Left lobe of liver (tissue), 2 donors: ENCODE measurements at regions not wholly inside any gene's neighbourhood (a gene's known extent, or its start where the extent isn't known, plus 50 kb on each side); places are given as distances from the start of the nearest gene placed in this dataset.

Experiments
- ATAC-seq: fragments of 200-7000 bp; cut with Tn5 transposase; one replicate; pipeline ENCODE4 v1.9.1; 2020; ENCODE audit warnings: mild to moderate bottlenecking, moderate library complexity
- DNase-seq: peaks from one replicate; pipeline ENCODE4 v3.0.0-alpha.2; 2020; ENCODE audit warnings: low spot score
- donor health status: DM: no; HTN: no; CAD: no; lungs with moderate emphysema.
- donor health status: DM: no; HTN: yes; CAD: no.

DNA sequence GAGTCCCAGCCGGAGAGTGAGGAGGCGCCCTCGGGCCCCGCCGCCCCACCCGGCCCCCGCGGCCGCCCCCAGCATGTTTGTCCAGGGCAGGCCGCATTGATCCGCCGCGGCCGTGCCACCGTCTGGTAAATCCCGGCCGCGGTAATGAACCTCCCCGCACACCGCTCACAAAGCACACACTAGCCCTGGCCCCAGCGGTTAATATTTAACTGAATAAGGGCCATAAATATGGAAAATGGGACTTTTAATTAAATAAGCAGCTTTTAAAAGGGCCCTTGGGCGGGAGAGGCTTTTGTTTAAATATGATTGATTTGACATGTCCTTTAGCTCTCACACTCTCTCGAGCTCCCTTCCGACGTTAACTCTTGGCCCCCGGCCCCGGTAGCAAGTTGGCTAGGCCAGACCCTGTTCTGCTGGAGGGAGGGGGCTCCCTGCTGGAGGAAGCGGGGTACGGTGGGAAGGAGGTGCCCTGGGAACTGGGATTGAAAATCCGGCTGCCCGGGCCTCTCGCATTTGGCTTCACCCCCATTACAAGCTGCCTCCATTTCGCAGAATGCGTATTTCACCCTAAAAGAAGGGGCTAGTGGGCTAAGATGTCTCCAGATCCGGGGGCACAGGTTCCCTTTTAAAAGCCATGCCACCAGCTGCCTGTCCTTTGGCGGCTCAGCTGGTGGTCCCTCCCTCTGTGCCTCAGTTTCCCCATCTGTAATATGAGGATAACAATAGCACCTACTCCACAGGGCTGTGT lies 199.8 kb downstream of the RBM19 start:
- peak; percentile 86 for ATAC-seq

DNA sequence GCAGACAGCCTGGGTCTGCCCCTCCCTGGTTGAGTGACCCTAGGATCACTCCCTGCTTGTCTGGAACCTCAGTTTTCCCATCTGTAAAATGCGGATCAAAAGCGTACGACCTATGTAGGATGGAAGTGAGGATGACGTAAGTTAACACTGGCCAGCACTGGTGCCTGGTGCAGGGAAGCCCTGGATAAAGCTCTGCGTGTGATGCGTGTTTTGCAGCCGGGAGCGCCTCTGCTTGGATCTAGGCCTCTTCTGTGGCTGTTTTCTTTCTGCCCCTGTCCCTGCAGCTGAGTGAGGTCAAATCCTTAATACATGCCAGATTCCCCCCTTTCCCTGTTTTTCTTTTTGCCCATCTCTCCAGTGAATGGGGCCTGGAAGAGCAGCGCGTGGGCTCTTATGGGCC lies 201.5 kb downstream of the RBM19 start:
- DNase-seq (no peak), ATAC-seq (no peak)

More for the DNA sequence above, 199.8 kb downstream of the RBM19 start:
- peak; percentile 58 for DNase-seq

DNA sequence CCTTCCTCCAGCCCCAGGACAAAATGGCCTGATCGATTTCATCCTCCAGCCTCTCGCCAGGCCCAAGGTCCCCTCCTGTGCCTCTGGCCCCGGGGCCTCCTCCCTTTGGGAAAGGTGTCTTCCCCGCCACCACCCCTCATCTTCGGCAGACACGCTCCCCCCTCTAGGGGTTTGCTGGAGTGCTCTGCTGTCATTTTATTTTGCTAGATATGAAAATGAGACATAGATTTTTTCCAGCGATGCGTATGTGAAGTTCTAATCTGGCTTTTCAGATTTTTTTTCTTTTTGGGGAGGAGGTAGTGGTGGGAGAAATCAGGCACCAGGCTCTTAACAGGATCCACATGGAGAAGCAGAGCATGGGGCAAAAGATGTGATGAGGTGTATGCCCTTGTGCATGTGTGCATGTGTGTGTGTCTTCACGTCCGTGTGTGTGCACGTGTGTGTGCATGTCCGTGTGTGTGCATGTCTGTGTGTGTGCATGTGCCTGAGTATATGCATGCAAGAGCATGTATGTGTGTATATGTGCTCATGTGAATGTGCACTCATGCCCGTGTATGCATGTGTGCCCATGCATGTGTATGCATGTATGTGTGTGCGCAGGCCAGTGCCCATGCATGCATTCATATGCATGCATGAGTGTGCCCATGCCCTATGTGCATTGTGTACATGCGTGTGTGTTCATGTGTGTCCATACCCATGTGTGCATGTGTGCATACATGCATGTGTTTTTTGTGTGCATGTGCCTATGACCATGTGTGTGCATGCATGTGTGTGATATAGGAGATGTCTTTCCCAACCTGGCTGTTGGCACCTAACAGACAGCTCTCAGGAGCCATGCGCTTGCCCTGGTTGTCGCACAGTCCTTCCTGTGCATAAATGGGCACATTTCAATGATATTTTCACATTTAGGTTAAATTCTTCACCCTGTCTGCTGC lies 203.0 kb downstream of the RBM19 start:
- ATAC-seq (no peak), DNase-seq (no peak)

DNA sequence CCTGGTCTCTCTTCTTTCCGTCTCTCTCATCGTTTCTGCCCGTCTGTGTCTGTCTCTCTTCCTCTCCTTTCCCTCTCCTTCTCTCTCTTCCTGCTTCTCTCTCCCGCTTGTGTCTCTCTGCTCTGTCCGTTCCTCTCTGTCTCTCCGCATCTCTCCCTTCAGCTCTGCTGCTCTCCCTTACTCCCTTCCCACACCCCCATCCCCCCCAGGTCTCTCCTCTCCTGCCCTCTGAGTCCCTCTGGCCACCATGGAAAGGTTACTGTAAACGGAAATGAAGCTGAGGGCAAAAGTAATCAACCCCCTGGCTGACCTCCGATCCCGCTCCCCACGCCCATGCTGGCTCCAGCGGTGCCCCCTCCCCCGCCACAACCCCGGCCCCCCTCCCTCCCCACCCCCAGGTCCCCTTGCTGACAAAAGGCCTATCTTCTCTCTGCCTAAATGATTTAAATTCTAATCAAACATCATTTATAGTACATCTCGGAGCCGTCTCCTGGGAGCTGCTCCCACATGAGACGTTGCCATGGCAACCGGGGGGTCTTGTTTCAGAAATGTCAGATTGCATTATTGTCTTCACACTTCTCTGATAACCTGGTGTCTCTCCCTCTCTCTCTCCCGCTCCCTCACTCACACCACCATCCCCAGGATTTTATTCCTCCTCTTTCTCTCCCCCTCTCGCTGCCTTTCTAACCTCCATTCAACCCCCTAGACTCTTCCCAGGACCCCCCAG lies 203.8 kb downstream of the RBM19 start:
- ATAC-seq: no peak
- no peak for DNase-seq

DNA sequence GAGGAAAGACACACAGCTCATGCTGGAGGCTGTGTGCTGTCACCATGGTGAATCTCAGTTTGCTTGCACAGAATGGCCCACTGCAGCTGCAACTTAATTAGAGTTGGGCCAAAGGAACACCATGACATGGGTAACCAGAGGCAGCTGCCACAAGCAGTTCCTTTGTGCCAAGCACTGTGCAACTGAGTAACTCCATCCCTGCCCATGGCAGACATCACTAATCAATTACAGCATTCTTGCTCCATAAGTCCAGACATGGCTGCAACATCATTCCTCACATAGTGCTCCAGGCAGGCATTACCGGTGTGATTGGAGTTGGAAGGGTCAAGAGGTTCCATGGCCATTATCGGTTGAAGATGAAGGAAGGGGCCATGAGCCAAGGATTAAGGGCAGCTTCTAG lies 207.0 kb downstream of the RBM19 start:
- DNase-seq: no peak
- no peak for ATAC-seq

- DNase-seq (no peak), ATAC-seq (no peak)
Observed at GRCh38 chr12:113758165-113758924, 207.8 kb downstream of the RBM19 start.

DNA sequence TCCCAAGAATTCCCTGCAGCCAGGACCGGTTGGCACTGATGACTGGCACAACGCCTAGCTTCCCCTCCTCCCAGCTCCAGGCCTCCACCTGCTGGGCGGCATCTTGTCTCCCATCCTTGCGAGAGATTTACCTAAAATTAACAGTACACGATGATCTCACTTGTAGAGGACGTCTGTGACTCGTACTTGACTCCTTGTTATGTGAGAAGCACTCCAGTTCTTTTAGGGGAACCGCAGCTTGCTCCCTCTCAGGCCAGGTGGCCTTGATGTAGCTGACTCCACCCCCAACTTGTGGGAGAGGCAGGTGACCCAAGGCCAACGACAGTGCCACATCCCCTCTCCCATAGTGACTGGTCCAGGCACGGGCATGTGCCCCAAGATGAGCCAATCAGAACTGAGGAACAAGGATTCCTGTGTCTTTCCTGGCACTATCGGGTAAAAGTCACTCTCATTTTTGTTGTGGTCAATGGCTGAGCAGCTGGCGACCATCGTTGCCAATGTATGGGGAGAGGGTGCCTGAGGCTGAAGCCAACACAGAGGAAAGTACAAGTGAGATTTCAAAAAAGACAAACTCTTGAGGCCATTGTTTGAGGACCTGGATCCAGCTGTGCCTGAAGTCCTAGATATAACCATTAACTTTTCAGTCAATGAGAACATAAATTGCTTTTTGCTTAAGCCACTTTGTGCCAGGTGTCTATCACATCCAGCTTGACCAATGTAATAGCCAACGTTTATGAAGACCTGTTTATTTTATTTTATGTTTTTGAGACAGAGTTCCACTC lies 208.7 kb downstream of the RBM19 start:
- DNase-seq (no peak), ATAC-seq (no peak)

GRCh38 chr12:113756609-113757008 lies 209.5 kb downstream of the RBM19 start:
- DNase-seq: no peak
- ATAC-seq: no peak

DNA sequence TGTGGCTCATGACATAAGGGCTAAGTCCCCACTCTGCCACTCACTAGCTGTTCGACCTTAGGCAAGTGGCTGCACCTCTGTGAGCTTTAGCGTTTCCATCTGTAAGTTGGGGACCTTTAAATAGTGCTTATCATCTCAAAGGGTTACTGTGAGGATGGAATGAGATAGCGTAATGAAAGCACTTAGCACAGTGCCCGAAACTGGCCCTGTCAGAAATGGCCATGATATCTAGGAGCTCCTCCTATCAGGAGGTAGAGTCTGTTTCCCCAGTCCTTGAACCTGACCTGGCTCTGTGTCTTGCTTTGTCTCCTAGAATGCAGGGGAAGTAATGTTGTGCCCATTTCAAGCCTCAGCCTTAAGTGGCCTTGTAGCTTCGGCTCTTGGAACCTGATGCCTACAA lies 211.0 kb downstream of the RBM19 start:
- DNase-seq: no peak
- ATAC-seq: no peak

DNA sequence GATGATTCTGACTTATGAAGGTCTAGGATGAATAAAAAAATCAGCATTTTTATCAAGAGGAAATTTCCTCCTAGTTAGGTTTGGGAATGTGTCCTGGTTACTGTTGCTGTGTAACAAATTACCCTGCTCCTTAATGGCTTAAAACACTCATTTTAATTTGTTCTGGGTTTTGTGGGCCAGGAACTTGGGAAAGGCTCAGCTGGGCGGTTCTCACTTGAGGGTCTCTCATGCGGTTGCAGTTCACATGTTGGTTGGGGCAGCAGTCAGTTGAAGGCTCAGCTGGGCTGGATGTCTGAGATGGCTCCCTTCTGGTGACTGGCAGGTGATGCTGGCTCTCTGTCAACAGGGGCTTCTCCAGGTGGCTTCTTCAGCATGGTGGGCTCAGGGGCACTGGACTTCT lies 214.6 kb downstream of the RBM19 start:
- DNase-seq: no peak
- ATAC-seq: no peak

- ATAC-seq (no peak), DNase-seq (no peak)
Observed at GRCh38 chr12:113749433-113749815, 216.7 kb downstream of the RBM19 start.

- no peak for DNase-seq
- ATAC-seq: no peak
Observed at GRCh38 chr12:113748707-113749432, 217.3 kb downstream of the RBM19 start.

GRCh38 chr12:113747017-113747416 lies 219.1 kb downstream of the RBM19 start:
- ATAC-seq (no peak), DNase-seq (no peak)

GRCh38 chr12:113744802-113745395 lies 221.2 kb downstream of the RBM19 start:
- no peak for DNase-seq
- ATAC-seq: no peak

DNA sequence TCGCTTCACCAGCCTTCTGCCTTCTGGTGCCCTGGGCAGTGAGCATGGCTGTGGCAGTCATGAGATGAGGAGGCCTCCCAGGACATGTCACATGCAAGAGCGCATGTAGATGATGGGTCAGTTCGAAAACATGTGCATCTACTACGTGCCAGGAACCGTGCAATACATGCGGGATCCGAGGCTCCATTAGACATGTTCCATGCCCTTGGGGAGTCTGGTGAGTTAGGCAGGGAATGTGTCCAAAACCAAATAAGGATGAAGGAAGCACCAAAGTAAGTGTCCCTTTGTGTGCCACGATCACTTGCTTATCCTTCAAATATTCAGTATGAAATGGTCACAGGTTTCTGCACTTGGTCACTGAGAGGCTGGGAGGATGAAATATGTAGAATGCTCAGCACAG lies 223.3 kb downstream of the RBM19 start:
- ATAC-seq: no peak

DNA sequence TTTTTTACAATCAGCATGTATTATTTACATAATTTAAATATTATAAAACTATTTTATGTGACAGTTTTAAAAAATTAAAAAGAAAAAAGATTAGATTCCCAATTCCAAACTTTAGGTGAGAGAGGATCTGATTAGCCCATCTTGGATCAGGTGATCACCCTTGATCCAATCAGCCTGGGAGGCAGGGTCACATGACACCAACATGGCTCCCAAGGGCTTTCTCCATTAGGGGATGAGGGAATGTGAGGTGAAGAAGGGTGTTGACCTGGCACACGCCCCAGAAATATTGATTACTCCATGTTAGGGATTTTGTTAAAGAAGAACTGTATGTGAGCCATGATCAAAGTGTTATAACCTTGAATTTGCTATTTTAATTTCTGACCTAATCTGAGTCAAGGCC lies 225.4 kb downstream of the RBM19 start:
- no peak for DNase-seq

More for the DNA sequence above, 223.3 kb downstream of the RBM19 start:
- DNase-seq: no peak

DNA sequence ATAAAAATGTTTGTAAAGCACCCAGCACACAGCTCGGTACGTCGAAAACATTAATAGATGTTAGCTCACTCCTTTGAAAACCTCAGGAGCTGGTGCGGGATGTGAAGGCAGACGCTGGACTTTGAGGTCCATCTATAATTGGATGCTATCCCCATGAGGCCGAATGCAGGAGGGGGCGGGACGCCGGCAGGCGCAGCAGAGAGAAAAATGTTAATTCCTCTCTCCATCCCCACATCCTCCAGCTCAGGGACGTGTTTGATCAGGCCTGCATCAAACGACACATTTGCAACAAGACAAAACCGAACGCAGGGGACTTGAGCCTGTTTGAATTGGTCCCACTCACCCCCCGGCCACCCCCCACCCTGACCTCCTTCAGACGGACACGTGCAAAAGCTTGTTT lies 231.0 kb downstream of the RBM19 start:
- no peak for DNase-seq
- no peak for ATAC-seq

More for the DNA sequence above, 225.4 kb downstream of the RBM19 start:
- ATAC-seq: no peak

- ATAC-seq: no peak
- no peak for DNase-seq
Observed at GRCh38 chr12:113734503-113734902, 231.6 kb downstream of the RBM19 start.

DNA sequence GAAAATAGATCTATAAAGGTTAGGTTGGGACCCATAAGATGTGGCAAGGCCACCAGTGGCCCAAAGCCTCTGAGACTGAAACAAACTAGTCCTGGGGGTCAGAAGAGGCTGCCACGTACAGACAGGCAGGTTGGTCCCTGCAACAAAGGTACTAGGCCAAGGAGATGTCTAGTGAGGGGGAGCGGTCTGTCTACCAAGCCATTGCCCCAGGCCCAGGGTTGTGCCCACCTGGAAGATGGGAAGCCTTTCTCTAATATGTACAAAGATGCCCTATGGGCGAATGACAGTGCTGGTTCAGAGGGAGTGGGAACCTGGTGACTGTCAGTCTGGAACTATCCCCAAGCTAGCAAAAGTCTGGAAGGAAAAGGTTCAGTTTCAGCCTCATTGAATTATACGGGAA lies 233.2 kb downstream of the RBM19 start:
- ATAC-seq: no peak
- DNase-seq: no peak
